Bone marrow (tissue), 2 donors: ENCODE measurements at regions not wholly inside any gene's neighbourhood (a gene's known extent, or its start where the extent isn't known, plus 50 kb on each side); places are given as distances from the start of the nearest gene placed in this dataset.
"Not testable (repeated sequence)": the region's sequence is repeated elsewhere in the genome, so short reads cannot be mapped to it uniquely, and the experiment has no call there.

Experiments used
- DNase-seq, 2 donors: peaks; one replicate each; lab custom pipeline; 2025; lab: John Stamatoyannopoulos, UW

- DNase-seq: no peak
Measured at GRCh38 chr6:147977851-147978465, 364.7 kb upstream of the SASH1 start.

- DNase-seq: no peak
Measured at GRCh38 chr6:147979966-147980365, 362.7 kb upstream of the SASH1 start.

GRCh38 chr6:147983581-147984366 lies 358.9 kb upstream of the SASH1 start:
- DNase-seq: no peak

GRCh38 chr6:147986846-147987245 lies 355.8 kb upstream of the SASH1 start:
- DNase-seq: no peak

GRCh38 chr6:147990159-147990558 lies 352.5 kb upstream of the SASH1 start:
- DNase-seq: no peak

GRCh38 chr6:147991961-147992360 lies 350.7 kb upstream of the SASH1 start:
- no peak for DNase-seq

GRCh38 chr6:147999001-147999540 lies 343.6 kb upstream of the SASH1 start:
- no peak for DNase-seq

- DNase-seq: no peak
Measured at GRCh38 chr6:148001844-148002642, 340.6 kb upstream of the SASH1 start.

GRCh38 chr6:148004651-148005050 lies 338.0 kb upstream of the SASH1 start:
- DNase-seq: no peak

GRCh38 chr6:148005806-148006205 lies 336.8 kb upstream of the SASH1 start:
- no peak for DNase-seq

GRCh38 chr6:148010516-148010915 lies 332.1 kb upstream of the SASH1 start:
- DNase-seq: not testable (repeated sequence)

GRCh38 chr6:148016013-148016412 lies 326.6 kb upstream of the SASH1 start:
- no peak for DNase-seq

- DNase-seq: no peak
Measured at GRCh38 chr6:148021165-148021564, 321.5 kb upstream of the SASH1 start.

- DNase-seq: no peak
Measured at GRCh38 chr6:148021699-148022098, 320.9 kb upstream of the SASH1 start.

- DNase-seq: not testable (repeated sequence)
Measured at GRCh38 chr6:148022279-148022678, 320.4 kb upstream of the SASH1 start.

- DNase-seq: no peak
Measured at GRCh38 chr6:148027201-148027600, 315.4 kb upstream of the SASH1 start.

GRCh38 chr6:148035806-148036390 lies 306.7 kb upstream of the SASH1 start:
- no peak for DNase-seq

GRCh38 chr6:148037496-148037895 lies 305.1 kb upstream of the SASH1 start:
- DNase-seq: no peak

GRCh38 chr6:148041546-148041945 lies 301.1 kb upstream of the SASH1 start:
- no peak for DNase-seq

- no peak for DNase-seq
Measured at GRCh38 chr6:148042536-148042935, 300.1 kb upstream of the SASH1 start.

- DNase-seq: no peak
Measured at GRCh38 chr6:148044261-148044751, 298.3 kb upstream of the SASH1 start.

GRCh38 chr6:148044921-148045320 lies 297.7 kb upstream of the SASH1 start:
- no peak for DNase-seq
